Fibroblast of skin of left biceps (primary cell): ENCODE measurements at regions not wholly inside any gene's neighbourhood (a gene's known extent, or its start where the extent isn't known, plus 50 kb on each side); places are given as distances from the start of the nearest gene placed in this dataset.
"Not testable (repeated sequence)": the region's sequence is repeated elsewhere in the genome, so short reads cannot be mapped to it uniquely, and the experiment has no call there.

Experiments used
- DNase-seq, 2 experiments: peaks; one replicate each; pipeline ENCODE4 v3.0.0-alpha.2; 2013; ENCODE audit warnings: low read depth in 2 of 2

DNA sequence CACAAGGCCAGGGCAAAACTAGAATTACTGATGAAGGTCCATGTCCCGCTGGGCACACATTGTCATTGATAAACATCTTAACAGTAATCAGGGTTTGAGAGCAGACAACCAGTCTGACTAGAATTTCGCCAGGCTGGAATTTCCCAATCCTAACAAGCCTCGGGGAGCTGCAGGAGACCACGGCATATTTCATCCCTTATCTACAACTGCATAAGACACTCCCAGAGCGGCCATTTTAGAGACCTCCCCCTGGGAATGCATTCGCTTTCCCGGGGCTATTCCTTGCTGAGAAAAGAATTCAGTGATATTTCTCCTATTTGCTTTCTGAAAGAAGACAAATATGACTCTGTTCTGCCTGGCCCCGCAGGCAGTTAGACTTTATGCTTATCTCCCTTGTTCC lies 611.3 kb upstream of the FAM98A start:
- DNase-seq = not testable (repeated sequence)

DNA sequence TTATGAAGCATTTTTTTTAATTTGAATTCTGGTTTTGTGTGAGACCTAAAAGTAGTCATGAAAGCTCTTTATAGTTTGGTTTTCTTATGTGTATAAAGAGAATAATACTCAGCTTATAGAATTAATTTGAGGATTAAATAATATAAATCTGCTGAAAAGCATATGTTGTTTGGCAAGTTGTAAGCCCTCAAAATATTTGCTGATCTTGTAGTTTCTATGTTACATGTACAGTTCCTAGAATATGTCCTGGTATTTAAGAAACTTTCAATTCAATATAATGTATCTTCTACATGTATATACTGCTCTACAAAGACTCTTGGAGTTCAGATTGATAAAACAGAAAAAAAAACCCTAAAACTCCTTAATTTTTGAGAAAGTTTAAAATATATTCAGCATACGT lies 605.5 kb upstream of the FAM98A start:
- no peak for DNase-seq

DNA sequence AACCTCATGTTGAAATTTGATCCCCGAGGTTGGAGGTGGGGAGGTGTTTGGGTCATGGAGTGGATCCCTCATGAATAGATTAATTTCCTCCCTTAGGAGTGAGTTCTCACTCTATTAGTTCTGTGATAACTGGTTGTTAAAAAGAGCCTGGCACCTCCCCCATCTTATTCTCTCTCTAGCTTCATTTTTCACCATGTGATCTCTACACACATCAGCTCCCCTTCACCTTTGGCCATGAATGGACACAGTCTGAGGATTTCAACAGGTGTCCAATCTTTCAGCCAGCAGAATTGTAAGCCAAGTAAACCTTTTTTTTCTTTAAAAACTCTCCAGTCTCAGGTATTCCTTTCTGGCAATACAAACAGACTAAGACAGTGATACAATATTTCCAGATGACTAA lies 602.0 kb upstream of the FAM98A start:
- DNase-seq = no peak

DNA sequence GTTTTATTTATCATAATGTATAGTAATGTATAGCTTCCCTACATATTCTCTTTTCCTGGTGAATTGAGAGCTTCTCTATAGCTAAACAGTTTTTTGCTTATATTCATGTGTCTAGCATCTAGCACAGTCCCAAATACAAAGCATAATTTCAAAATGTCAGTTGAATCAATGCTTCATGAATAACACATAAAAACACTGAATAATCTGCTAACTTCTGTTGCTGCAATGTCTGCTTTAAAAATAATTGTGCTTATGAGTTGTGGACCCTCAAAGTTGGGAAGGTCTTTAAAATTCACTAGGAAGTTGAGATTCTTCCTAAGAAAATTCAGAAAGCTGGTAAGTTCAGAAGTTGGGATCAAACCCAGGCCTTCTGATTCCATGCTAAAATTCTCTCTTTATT lies 600.9 kb upstream of the FAM98A start:
- DNase-seq = no peak

DNA sequence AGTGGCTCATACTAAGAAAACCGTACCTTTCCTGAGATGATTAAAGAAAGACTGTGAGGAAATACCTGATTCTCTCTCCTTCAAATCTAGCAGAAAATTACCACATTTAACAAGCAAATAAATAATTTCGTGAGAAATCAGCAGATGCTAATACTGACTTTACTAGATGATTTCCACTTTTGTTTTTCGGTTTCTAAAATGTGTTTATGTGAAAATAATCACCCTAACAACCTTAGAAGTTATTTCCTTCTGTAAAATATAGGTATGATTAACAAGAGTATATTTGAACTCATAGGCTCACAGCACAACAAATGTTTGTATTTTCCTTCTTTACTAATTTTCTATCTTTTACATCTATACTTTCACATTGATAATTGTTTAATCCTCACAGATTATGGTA lies 594.1 kb upstream of the FAM98A start:
- DNase-seq = no peak

DNA sequence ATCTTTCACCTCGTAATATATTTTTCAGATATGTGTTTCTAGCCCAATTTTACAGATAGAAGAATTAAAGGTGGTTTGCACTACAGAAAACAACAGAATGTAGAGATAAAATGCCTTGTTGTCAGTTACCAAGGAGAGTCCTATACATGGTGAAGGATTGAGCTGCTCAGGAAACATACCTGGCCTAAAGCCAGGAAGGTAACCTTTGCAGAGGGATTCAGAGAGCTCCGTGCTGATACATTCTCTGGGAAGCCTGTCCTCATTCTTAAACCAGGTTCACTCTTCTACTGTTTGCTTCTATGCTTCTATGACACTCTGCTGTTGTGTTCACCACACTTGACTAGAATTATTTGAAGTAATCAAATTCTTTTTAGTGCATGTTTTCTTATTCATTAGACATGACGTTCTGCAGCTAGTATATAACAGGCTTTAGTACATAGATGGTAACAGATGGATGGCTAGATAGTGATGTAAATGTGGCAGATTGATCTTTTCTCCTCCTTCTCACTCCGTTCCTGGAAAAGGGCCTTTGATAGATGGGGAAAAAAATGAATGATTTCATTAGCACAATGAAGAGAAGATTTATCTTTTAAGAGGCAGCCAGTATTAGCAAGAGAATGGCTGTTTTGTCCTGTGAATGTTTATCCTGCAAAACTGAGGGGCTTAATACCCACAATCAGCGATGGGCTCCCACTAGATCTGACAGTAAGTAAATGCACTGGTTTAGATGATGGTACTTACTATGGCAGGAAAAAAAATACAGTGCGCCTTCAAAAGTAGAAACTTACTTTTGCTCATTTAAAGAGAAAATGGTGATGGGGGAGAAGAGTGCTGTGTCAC lies 589.6 kb upstream of the FAM98A start:
- DNase-seq = no peak

DNA sequence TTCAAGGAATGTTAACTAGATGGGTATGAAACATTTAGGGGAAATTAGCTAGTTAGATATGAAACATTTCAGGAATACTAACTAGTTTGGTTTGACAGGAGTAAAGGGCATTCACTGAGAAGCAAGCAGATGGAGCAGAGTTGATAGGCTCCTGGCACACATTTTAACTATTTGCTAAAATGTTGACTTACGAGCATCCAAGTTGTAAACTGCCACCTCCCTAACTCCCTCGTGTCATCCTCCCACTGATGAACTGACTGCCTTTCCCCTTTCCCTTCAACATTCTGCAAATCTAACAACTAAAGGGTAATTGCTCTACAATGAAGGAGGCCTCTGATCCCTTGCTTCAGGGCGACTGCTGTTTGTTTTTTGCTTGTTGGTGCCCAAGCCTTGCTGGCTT lies 580.4 kb upstream of the FAM98A start:
- DNase-seq = no peak

DNA sequence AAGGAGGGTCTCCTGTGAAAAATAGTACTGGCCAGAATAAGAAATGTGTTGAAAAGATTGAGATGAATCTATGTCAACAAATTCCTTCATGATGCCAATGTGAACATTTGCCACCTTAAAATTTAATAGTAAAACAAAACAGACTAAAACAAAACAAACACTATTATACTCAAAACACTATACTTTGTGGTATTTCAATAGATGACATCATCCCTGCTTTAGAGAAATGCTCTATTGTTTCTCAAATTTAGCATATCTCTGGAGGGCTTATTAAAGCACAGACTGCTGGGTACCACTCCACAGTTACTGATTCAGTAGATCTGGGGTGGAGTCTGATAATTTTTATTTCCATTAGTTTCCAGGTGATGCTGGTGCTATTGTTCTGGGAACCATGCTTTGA lies 579.4 kb upstream of the FAM98A start:
- no peak for DNase-seq

DNA sequence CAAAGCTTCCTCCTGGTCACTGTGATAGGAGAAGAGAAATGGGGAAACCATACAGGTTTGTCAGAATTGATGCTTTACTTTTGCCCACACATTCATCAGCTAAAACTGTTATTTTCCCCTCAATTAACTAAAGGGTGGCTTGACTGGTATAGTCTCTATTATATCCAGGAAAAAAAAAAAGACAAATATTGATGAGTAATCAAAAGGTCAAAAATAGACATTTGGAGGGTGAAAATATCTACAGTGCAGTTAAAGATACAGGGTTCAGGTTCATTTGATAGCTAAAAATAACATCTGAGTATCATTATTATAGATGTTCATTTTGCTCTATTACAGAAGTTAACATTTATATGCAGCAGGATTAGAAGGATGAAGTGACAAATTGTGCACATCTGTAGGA lies 577.6 kb upstream of the FAM98A start:
- no peak for DNase-seq

DNA sequence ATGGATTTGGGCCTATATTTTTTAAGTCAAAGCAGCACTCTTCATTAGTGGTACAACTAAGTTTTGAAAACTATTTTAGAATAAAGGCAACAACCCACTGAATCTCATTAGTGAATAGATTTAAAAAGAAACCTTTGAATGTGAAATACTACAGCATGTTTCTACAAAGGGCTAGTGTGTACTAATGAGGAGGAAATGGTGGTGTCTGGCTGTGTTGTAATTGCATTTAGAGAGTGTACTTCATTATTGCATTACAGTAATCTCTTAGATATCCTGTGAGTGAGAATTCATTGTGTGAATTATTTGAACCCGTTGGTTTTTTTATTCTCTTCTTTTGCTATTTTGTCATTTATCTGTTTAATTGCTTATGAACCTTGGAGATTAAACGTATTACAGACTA lies 575.4 kb upstream of the FAM98A start:
- DNase-seq = no peak

DNA sequence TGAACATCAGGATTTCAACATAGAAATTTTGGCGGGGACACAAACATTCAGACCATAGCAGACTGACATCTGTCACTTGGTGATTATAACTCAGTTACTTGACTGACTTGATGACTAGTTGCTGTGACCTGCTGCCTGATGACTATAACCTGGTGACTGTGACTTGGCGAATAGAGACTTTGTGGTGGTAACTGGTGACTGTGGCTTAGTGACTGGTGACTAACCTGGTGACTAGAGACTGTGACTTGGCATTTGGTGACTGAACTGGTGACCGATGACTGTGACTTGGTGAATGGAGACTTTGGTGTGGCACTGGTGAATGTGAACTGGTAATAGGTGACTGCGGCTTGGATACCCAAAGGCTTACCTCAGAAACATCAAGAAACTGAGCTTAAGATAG lies 563.1 kb upstream of the FAM98A start:
- no peak for DNase-seq

DNA sequence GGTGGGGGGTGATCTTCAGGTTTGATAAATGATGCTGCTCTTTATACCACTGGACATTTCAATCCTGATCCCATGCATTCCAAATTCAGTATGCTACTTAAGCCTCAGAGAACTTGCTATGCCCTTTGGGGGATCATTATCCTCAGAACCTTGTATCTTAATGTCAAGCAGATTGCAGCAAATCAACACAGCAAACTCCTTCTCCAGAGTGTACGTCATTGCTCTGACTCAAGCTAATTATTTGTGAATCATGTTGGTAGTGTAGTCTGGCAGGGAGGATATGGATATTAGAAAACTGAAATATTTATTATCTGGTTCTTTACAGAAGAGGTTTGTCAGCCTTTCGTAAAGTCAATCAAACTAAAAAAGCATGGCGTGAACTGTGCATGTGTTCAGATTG lies 562.5 kb upstream of the FAM98A start:
- no peak for DNase-seq

DNA sequence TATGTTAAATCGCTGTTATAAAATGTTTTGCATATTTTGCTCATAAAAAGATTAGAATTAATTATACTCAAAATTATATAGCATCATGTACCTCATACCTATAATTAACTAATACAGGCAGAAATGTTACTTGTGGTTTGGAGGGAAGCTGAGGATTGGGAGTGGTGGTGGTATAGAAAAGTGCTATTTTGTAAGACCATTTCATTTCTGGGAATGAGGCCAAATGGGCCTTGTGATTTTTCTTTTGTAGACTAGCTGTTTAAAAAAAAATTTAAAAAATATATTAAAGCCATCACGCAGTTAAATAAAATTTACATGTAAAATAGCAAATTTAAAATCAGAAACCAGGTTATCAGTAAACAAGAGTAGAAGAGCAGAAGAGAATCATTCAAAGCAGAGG lies 560.8 kb upstream of the FAM98A start:
- no peak for DNase-seq

DNA sequence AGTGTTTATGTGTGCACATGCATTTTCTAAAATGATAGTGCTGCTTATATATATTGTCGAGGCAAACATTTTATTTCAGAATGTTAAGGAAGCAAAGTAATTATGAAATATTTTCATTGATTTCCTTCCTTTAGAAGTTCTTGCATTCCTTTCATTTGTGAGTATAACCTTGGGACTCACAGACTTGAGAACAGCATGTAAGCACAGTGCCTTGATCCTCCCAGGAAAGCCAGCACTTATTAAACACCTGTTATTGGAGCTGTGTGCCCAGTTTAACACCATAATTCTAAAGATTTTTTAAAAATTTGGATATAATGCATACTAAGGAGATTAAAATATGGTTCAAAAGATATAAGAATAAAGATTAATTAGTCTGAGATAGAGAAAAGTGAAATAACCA lies 554.4 kb upstream of the FAM98A start:
- DNase-seq = no peak

DNA sequence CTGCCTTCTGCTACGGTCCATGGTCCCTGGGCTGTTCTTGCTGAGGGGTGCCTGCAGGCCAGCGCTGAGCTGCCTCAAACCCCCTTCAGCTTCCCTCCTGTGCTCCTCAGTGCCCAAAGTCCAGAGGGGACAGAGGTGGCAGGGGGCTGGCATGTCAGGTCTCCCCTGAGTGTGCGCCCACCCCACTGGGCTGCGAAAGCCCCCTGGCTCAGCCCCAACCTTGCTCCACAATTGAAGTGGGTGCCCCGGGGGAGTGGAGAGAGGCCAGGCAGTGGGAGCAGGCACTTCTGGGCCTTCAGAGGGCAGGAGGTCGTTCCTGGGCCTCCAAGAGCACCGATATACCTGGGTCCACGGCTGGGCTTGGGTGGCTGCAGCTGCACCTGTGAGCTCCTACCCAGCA lies 548.7 kb upstream of the FAM98A start:
- no peak for DNase-seq

DNA sequence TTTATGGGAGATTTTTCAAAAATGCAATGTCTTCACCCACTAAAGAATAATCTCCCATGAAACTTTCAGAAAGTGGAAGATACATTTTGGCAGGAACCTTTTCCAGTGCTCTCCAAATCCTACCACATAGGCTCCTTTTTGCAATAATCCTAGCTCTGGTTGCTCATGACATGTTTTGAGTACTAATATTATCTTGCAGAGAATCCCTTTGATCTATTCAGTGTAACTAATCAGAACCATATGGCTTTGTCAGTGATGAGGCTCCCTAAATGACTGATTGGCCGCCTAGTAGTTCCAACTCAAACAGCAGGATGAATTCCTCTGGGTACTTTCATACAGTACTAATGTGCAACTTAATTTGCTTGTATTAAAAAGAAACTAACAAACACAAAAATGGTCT lies 544.0 kb upstream of the FAM98A start:
- DNase-seq = no peak

DNA sequence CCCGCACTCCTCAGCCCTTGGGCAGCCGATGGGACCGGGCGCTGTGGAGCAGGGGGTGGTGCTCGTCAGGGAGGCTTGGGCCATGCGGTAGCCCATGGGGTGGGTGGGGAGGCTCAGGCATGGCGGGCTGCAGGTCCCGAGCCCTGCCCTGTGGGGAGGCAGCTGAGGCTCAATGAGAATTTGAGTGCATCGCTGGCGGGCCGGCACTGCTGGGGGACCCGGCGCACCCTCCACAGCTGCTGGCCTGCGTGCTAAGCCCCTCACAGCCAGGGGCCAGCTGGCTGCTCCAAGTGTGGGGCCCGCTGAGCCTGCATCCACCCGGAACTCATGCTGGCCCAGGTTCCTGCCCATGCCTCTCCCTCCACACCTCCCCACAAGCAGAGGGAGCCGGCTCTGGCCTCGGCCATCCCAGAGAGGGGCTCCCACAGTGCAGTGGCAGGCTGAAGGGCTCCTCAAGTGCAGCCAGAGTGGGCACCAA lies 543.5 kb upstream of the FAM98A start:
- DNase-seq = not testable (repeated sequence)

DNA sequence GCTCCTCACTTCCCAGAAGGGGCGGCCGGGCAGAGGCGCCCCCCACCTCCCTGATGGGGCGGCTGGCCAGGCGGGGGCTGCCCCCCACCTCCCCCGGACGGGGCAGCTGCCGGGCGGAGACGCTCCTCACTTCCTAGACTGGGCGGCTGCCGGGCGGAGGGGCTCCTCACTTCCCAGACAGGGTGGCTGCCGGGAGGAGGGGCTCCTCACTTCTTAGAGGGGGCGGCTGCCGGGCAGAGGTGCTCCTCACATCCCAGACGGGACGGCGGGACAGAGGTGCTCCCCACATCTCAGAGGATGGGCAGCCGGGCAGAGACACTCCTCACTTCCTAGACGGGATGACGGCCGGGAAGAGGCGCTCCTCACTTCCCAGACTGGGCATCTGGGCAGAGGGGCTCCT lies 534.0 kb upstream of the FAM98A start:
- DNase-seq = not testable (repeated sequence)

DNA sequence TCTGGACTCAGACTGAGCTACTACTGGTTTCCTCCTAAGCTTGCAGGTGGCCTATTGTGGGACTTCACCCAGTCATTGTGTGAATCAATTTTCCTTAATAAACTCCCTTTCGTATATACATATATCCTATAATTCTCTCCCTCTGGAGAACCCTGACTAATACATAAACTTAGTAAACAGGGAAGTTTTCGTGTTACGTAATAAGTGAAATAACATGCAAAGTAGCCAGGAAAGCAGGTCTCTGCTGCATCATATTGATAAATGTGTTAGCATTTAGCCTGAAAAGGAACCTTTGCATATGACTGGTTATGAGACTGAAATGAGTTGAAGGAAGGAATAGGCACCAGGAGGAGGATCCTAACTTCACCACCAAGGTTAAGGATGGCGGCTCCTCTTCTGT lies 527.2 kb upstream of the FAM98A start:
- no peak for DNase-seq

DNA sequence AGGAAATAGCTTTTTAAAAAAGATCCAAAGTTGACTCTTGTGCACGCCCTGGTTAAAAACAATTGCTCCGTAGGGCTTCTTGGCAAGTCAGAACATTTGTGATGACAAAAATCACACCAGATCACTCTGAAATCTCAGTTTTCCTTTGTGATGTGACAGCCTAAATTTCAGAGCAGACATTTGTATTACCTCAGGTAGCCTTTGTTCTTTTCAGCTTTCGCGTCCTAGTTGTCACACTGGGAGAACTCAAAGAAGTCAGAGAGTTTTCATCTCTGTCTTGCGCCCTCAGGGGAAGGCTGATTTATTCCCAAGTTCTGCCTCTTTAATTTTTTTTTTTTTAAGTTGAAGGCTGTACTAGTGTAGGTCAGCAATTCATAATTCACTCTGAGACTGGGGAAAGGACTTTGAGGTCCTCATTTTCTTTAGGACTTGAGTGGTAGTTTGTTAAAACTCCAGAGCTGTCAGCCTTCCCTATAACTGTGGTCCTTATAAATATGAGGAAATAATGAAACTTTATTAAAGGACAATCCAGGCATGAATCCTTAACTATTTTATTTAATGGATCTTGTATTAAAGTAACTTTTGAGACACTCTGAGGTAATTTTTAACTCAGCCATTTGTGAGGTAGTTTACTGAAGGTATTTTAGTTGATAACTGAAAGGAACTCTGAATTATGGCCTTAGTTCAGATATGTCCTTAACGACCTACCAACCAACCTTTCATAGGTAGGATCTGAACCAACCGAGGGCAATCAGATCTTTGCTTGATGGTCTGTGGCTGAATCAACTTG lies 525.1 kb upstream of the FAM98A start:
- DNase-seq = no peak

DNA sequence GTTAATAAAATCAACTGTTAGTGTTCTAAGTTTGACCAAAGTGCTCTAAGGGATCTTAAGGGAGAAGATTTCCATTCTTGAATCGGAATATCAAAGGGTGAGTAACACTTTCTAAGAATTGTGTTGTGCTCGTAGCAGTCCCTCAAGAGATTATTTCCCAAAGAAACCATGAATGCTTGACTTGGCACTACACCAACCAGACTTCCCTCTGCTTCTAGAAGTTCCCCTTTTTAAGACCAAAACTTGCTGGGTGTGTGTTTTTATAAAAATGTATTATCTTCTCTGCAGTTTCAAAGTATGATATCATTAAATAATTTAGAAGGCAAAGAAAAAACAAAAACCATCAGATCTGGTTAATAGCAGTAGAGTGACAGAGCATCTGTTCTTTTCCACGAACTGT lies 522.0 kb upstream of the FAM98A start:
- no peak for DNase-seq

DNA sequence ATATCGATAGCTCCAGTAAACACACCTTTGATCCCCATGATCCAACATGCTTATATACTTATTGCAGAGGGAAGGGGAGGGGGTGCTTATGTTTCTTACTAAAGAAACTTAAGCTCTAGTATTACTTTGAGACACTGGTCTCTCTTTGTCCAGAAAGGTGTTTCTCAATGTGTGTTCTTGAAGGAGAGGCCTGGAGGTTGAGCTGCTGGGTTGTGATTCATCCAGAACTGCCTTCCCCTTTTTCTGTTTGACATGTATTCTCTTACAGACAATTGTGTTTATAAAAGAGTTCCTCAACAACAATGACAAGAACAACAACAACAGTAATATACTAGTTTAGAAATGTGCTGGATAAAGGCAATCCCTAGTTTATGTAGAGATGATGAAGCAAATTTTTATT lies 516.0 kb upstream of the FAM98A start:
- DNase-seq = no peak

DNA sequence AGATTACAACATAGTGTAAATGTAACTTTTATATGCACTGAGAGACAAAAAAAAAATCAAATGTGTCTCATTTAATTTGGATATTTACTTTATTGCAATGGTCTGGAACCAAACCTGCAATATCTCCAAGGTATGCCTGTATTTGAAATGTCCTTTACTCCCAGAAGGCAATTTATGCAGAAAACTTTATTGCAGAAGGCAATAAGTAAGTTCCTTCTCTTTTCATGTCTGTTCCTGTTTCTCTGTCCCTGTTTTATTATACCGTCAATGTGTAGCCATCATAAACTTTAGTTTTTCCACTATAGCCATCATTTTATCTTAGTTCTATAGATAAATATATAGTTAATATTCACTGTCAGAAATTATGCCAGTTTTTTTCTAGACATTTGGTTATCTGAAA lies 513.1 kb upstream of the FAM98A start:
- no peak for DNase-seq
